Endodermal cell (in vitro differentiated cells): ENCODE measurements at regions not wholly inside any gene's neighbourhood (a gene's known extent, or its start where the extent isn't known, plus 50 kb on each side); places are given as distances from the start of the nearest gene placed in this dataset.

ENCODE experiments used
- DNase-seq: peaks from one replicate; pipeline ENCODE4 v3.0.0-alpha.2; 2017
- H3K27ac ChIP-seq: 2 replicates; pipeline ENCODE4 v1.5.1; 2013; ENCODE audit warnings: mild to moderate bottlenecking, low read depth, low read length, moderate library complexity
- H3K27me3 ChIP-seq: 2 replicates; pipeline ENCODE4 v1.6.1; 2013; ENCODE audit warnings: mild to moderate bottlenecking, low read length, moderate library complexity; ENCODE audit not compliant: insufficient read depth, control insufficient read depth, poor library complexity, severe bottlenecking
- H3K36me3 ChIP-seq: 2 replicates; pipeline ENCODE4 v1.7.0; 2013; ENCODE audit warnings: mild to moderate bottlenecking, low read length, moderate library complexity; ENCODE audit not compliant: control insufficient read depth, insufficient read depth
- H3K4me1 ChIP-seq: one replicate; pipeline ENCODE4 v1.7.0; 2013; ENCODE audit warnings: low read length; ENCODE audit not compliant: control insufficient read depth, insufficient read depth
- H3K4me3 ChIP-seq: 2 replicates; pipeline ENCODE4 v1.5.1; 2013; ENCODE audit warnings: mild to moderate bottlenecking, low read length, moderate library complexity
- H3K9ac ChIP-seq: 2 replicates; pipeline ENCODE4 v1.6.1; 2013; ENCODE audit warnings: mild to moderate bottlenecking, low read length, moderate library complexity; ENCODE audit not compliant: poor library complexity, severe bottlenecking; ENCODE audit errors: extremely low read depth
- H3K9me3 ChIP-seq: 2 replicates; pipeline ENCODE4 v1.6.1; 2013; ENCODE audit warnings: mild to moderate bottlenecking, low read length, moderate library complexity; ENCODE audit not compliant: control insufficient read depth
- H3K27ac Mint-ChIP-seq: 2 replicates; pipeline ENCODE4 v1.8.0; 2020; ENCODE audit warnings: mixed read lengths
- H3K27me3 Mint-ChIP-seq: 2 replicates; pipeline ENCODE4 v1.8.0; 2021; ENCODE audit warnings: mild to moderate bottlenecking, mixed read lengths; ENCODE audit not compliant: insufficient read depth
- H3K36me3 Mint-ChIP-seq: 2 replicates; pipeline ENCODE4 v1.8.0; 2020; ENCODE audit warnings: low read depth, mixed read lengths
- H3K4me1 Mint-ChIP-seq: 2 replicates; pipeline ENCODE4 v1.8.0; 2020; ENCODE audit warnings: mixed read lengths
- H3K4me3 Mint-ChIP-seq: 2 replicates; pipeline ENCODE4 v1.8.0; 2020; ENCODE audit warnings: mild to moderate bottlenecking, moderate library complexity, mixed read lengths
- H3K9me3 Mint-ChIP-seq: 2 replicates; pipeline ENCODE4 v1.8.0; 2020; ENCODE audit warnings: mild to moderate bottlenecking, mixed read lengths
- WGBS, 2 experiments: methylation state at CpG; one replicate each; pipeline versions ENCODE4 v1.1.5 to v1.1.7; 2013; ENCODE audit warnings: missing lambda C conversion rate in 2 of 2, mixed read lengths in 1 of 2; ENCODE audit not compliant: insufficient coverage in 1 of 2, insufficient read length in 1 of 2; 5-methylcytosine and 5-hydroxymethylcytosine counted together
- TF ChIP-seq, protein P1 (sequence below): fragments of 200-600 bp; sonication (generic); conservative IDR thresholded peaks from 2 replicates; pipeline ENCODE4 v1.5.0; 2021; ENCODE audit warnings: antibody characterized with exemption, mild to moderate bottlenecking

- peaks cover 8% of the 10 kb centered on the region for H3K9me3 ChIP-seq
- TF ChIP-seq, protein P1, sequence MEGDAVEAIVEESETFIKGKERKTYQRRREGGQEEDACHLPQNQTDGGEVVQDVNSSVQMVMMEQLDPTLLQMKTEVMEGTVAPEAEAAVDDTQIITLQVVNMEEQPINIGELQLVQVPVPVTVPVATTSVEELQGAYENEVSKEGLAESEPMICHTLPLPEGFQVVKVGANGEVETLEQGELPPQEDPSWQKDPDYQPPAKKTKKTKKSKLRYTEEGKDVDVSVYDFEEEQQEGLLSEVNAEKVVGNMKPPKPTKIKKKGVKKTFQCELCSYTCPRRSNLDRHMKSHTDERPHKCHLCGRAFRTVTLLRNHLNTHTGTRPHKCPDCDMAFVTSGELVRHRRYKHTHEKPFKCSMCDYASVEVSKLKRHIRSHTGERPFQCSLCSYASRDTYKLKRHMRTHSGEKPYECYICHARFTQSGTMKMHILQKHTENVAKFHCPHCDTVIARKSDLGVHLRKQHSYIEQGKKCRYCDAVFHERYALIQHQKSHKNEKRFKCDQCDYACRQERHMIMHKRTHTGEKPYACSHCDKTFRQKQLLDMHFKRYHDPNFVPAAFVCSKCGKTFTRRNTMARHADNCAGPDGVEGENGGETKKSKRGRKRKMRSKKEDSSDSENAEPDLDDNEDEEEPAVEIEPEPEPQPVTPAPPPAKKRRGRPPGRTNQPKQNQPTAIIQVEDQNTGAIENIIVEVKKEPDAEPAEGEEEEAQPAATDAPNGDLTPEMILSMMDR, result no peak
- H3K9ac ChIP-seq, result no peak overlapping the region
- H3K4me1 Mint-ChIP-seq, result peaks cover 16% of the 10 kb centered on the region
- no peaks in the 10 kb centered on the region for H3K27me3 ChIP-seq
- no peak overlapping the region for H3K4me3 ChIP-seq
- 97 to 100% methylated on average over 1 of the region's 1 CpG for WGBS, 2 experiments
- H3K27ac Mint-ChIP-seq, result no peak overlapping the region
- H3K4me3 Mint-ChIP-seq, result no peak overlapping the region
- no peaks in the 10 kb centered on the region for H3K4me1 ChIP-seq
- H3K9me3 Mint-ChIP-seq, result peaks cover 7% of the 10 kb centered on the region
- peaks cover 6% of the 10 kb centered on the region for H3K36me3 Mint-ChIP-seq
- H3K27me3 Mint-ChIP-seq, result no peaks in the 10 kb centered on the region
- DNase-seq, result no peak
- H3K36me3 ChIP-seq, result no peaks in the 10 kb centered on the region
- no peak overlapping the region for H3K27ac ChIP-seq
These were observed 1295.5 kb upstream of the LRRTM1 start for GRCh38 chr2:81600088-81600487.

GRCh38 chr2:81598453-81598852 is 1293.9 kb upstream of the LRRTM1 start:
- no peak overlapping the region for H3K9ac ChIP-seq
- Mint-ChIP-seq H3K4me1 (peaks cover 16% of the 10 kb centered on the region), H3K27ac (no peak overlapping the region), H3K9me3 (peaks cover 7% of the 10 kb centered on the region), H3K27me3 (no peaks in the 10 kb centered on the region), H3K4me3 (peak overlapping the region; percentile 51), H3K36me3 (peaks cover 6% of the 10 kb centered on the region)
- DNase-seq, result no peak
- H3K27ac ChIP-seq, result no peak overlapping the region
- H3K36me3 ChIP-seq, result no peaks in the 10 kb centered on the region
- no peaks in the 10 kb centered on the region for H3K4me1 ChIP-seq
- 90 to 95% methylated on average over 4 to 5 of the region's 5 CpGs for WGBS, 2 experiments
- TF ChIP-seq, protein P1, result no peak
- peak overlapping the region; percentile 69 for H3K4me3 ChIP-seq
- no peaks in the 10 kb centered on the region for H3K27me3 ChIP-seq
- H3K9me3 ChIP-seq, result peaks cover 8% of the 10 kb centered on the region

- WGBS, 2 experiments, result 60 to 94% methylated on average over 1 to 2 of the region's 2 CpGs
- TF ChIP-seq, protein P1, result no peak
- Histone ChIP-seq H3K9me3 (no peaks in the 10 kb centered on the region), H3K4me1 (no peaks in the 10 kb centered on the region), H3K27me3 (no peaks in the 10 kb centered on the region), H3K4me3 (no peak overlapping the region), H3K27ac (no peak overlapping the region), H3K36me3 (no peaks in the 10 kb centered on the region), H3K9ac (no peak overlapping the region)
- no peak for DNase-seq
- H3K9me3 Mint-ChIP-seq, result no peaks in the 10 kb centered on the region
- H3K27me3 Mint-ChIP-seq, result no peaks in the 10 kb centered on the region
- H3K4me3 Mint-ChIP-seq, result no peak overlapping the region
- no peaks in the 10 kb centered on the region for H3K36me3 Mint-ChIP-seq
- H3K4me1 Mint-ChIP-seq, result no peaks in the 10 kb centered on the region
- H3K27ac Mint-ChIP-seq, result no peak overlapping the region
These were observed 1284.9 kb upstream of the LRRTM1 start for GRCh38 chr2:81589406-81589805.
